NT2/D1 (cell line): ENCODE measurements at regions not wholly inside any gene's neighbourhood (a gene's known extent, or its start where the extent isn't known, plus 50 kb on each side); places are given as distances from the start of the nearest gene placed in this dataset.

Experiments
- SUZ12 ChIP-seq: IDR thresholded peaks from 2 replicates; pipeline ENCODE4 v1.6.1; 2011; ENCODE audit not compliant: insufficient read length, insufficient read depth; ENCODE audit errors: extremely low read depth
- YY1 ChIP-seq: IDR thresholded peaks from 2 replicates; pipeline ENCODE4 v1.6.1; 2011; ENCODE audit not compliant: insufficient read length, insufficient read depth
- ZNF274 ChIP-seq: IDR thresholded peaks from 2 replicates; pipeline ENCODE4 v1.6.1; 2011; ENCODE audit warnings: mild to moderate bottlenecking, low read depth, low read length

DNA sequence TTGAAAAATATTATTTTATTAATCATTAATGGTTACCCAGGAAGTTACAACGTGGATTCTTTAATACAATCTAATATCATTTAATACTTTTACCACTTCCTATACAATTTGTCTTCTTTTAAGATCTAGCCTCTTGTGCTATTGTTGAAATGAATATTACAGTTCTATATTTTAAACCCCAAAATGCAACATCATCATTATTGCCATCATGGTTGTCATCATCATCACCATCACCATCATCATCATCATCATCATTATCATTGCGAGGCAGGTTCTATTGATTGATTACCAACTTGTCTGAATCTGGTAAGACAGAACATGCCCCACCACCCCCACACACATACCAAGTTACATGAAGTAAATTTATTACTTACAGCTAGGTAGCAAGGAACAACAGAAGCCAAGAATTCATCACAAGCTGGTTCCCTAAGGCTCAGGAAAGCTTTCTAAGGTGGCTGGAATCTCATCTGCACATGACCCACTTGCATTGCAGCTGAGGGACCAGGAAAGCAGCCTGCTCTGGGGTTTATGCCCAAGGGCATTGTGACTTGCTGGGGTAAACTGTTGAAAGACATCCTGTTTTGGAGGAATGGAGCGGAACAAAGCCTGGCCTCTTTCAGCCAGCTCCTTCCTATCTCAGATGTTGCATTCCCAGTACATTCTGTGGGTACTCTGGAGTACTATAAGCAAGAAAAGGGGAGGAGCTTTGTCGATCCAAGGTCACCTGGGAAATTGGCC is 418.1 kb downstream of the PRR16 start:
- TF ChIP-seq SUZ12 (no peak), ZNF274 (no peak), YY1 (no peak)
